MCF 10A (cell line): ENCODE measurements at regions not wholly inside any gene's neighbourhood (a gene's known extent, or its start where the extent isn't known, plus 50 kb on each side); places are given as distances from the start of the nearest gene placed in this dataset.

Experiments
- BruUV-seq: library from RNA; stranded (reverse); fragments of 400-500 nt; replicated peaks from 2 replicates; lab custom pipeline; 2021; lab: Mats Ljungman, UMichigan
- CTCF ChIA-PET: fragments of 300-600 bp; sonication (Branson Sonifier 250); formaldehyde crosslinking; extraction: SDS; loops from one replicate; lab custom pipeline; 2021; ENCODE audit warnings: antibody characterized with exemption, inconsistent platforms; lab: Yijun Ruan, JAX
- POLR2A ChIA-PET: fragments of 300-600, 350-650 bp; sonication (Branson Sonifier 250); formaldehyde crosslinking; extraction: SDS; loops from one replicate; lab custom pipeline; 2020; ENCODE audit warnings: antibody characterized with exemption, inconsistent platforms; lab: Yijun Ruan, JAX
- DNase-seq: peaks from one replicate; pipeline ENCODE4 v3.0.0-alpha.2; 2018; ENCODE audit not compliant: unreplicated experiment
- H3K27ac Mint-ChIP-seq: one replicate; pipeline ENCODE4 v1.8.0; 2022; ENCODE audit warnings: mild to moderate bottlenecking, low read depth, mixed read lengths; ENCODE audit not compliant: unreplicated experiment
- H3K27me3 Mint-ChIP-seq: one replicate; pipeline ENCODE4 v1.8.0; 2022; ENCODE audit warnings: mixed read lengths; ENCODE audit not compliant: insufficient read depth, unreplicated experiment
- H3K36me3 Mint-ChIP-seq: one replicate; pipeline ENCODE4 v1.8.0; 2022; ENCODE audit warnings: mild to moderate bottlenecking, moderate library complexity, mixed read lengths; ENCODE audit not compliant: insufficient read depth, unreplicated experiment
- H3K4me1 Mint-ChIP-seq: one replicate; pipeline ENCODE4 v1.8.0; 2022; ENCODE audit warnings: mixed read lengths; ENCODE audit not compliant: insufficient read depth, unreplicated experiment
- H3K4me3 Mint-ChIP-seq: one replicate; pipeline ENCODE4 v1.8.0; 2022; ENCODE audit warnings: mild to moderate bottlenecking, moderate library complexity, mixed read lengths; ENCODE audit not compliant: unreplicated experiment
- H3K9me3 Mint-ChIP-seq: one replicate; pipeline ENCODE4 v1.8.0; 2022; ENCODE audit warnings: mixed read lengths; ENCODE audit not compliant: unreplicated experiment
- intact Hi-C: fragments of 100-400 bp; cut with micrococcal nuclease; formaldehyde crosslinking; loops from 2 replicates; pipeline ENCODE4 v1.14.1; 2022
- TF ChIP-seq, protein P1 (sequence below): fragments of 200-600 bp; IDR thresholded peaks from one replicate; pipeline ENCODE4 v1.8.0; 2022; ENCODE audit warnings: antibody characterized with exemption, mild to moderate bottlenecking; ENCODE audit not compliant: unreplicated experiment

DNA sequence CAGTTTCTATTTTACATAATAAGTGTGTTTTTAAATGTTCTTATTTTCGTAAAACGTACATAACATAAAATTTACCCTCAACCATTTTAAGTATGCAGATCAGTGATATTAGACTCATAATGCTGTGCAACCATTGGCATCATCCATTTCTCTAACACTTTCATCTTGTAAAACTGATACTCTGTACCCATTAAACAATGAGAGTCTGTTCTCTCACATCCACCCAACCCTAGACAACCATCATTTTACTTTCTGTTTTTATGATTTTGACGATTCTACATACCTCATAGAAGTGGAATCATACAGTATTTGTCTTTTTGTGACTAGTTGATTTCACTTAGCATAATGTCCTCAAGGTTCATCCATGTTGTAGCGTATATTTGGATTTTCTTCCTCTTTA is 140.4 kb downstream of the TINAG start:
- H3K27ac Mint-ChIP-seq, result no peak overlapping the region
- intact Hi-C loops, result no loop called here
- TF ChIP-seq, protein P1, sequence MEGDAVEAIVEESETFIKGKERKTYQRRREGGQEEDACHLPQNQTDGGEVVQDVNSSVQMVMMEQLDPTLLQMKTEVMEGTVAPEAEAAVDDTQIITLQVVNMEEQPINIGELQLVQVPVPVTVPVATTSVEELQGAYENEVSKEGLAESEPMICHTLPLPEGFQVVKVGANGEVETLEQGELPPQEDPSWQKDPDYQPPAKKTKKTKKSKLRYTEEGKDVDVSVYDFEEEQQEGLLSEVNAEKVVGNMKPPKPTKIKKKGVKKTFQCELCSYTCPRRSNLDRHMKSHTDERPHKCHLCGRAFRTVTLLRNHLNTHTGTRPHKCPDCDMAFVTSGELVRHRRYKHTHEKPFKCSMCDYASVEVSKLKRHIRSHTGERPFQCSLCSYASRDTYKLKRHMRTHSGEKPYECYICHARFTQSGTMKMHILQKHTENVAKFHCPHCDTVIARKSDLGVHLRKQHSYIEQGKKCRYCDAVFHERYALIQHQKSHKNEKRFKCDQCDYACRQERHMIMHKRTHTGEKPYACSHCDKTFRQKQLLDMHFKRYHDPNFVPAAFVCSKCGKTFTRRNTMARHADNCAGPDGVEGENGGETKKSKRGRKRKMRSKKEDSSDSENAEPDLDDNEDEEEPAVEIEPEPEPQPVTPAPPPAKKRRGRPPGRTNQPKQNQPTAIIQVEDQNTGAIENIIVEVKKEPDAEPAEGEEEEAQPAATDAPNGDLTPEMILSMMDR, result no peak
- H3K4me3 Mint-ChIP-seq, result no peak overlapping the region
- no peak for DNase-seq
- H3K9me3 Mint-ChIP-seq, result no peaks in the 10 kb centered on the region
- POLR2A ChIA-PET, result no interaction called here
- CTCF ChIA-PET, result no interaction called here
- no peaks in the 10 kb centered on the region for H3K36me3 Mint-ChIP-seq
- BruUV-seq, result no TSS peak
- H3K4me1 Mint-ChIP-seq, result peaks cover 5% of the 10 kb centered on the region
- no peaks in the 10 kb centered on the region for H3K27me3 Mint-ChIP-seq

DNA sequence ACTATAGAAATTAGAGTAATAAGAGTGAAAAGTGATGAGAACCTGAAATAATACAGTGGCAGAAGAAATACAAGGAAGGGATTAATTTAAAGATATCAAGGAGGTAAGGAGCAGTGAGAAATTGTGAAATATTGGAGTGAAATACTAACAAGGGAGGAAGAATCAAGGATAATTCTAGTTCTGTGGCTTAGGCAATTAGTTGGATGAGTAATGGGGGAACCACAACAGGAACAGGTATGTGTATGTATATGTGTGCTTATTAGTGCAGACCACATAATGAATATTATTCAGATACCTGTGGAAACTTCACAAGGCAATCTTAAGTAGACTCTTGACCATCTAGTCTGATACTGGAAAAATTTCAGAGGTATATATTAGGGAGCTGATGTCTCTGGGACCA is 143.3 kb downstream of the TINAG start:
- no peak for DNase-seq

GRCh38 chr6:54463354-54464024 is 155.2 kb downstream of the TINAG start:
- no peaks in the 10 kb centered on the region for H3K27me3 Mint-ChIP-seq
- intact Hi-C loops, result no loop called here
- H3K4me3 Mint-ChIP-seq, result no peak overlapping the region
- H3K36me3 Mint-ChIP-seq, result no peaks in the 10 kb centered on the region
- no peaks in the 10 kb centered on the region for H3K4me1 Mint-ChIP-seq
- no peak for DNase-seq
- CTCF ChIA-PET, result no interaction called here
- no TSS peak for BruUV-seq
- H3K27ac Mint-ChIP-seq, result no peak overlapping the region
- TF ChIP-seq, protein P1, result no peak
- POLR2A ChIA-PET, result no interaction called here
- no peaks in the 10 kb centered on the region for H3K9me3 Mint-ChIP-seq

More for the DNA sequence above, 143.3 kb downstream of the TINAG start:
- no peak overlapping the region for H3K27ac Mint-ChIP-seq
- intact Hi-C loops, result no loop called here
- BruUV-seq, result no TSS peak
- TF ChIP-seq, protein P1, result no peak
- H3K4me3 Mint-ChIP-seq, result no peak overlapping the region
- CTCF ChIA-PET, result no interaction called here
- no peaks in the 10 kb centered on the region for H3K9me3 Mint-ChIP-seq
- H3K27me3 Mint-ChIP-seq, result no peaks in the 10 kb centered on the region
- peaks cover 5% of the 10 kb centered on the region for H3K4me1 Mint-ChIP-seq
- POLR2A ChIA-PET, result interaction anchor here (0.9 kb wide), 1 partner anchor 16 kb away, joined by 3 read pairs; no protein-coding TSS in a partner anchor
- H3K36me3 Mint-ChIP-seq, result no peaks in the 10 kb centered on the region

- no peak overlapping the region for H3K27ac Mint-ChIP-seq
- no peaks in the 10 kb centered on the region for H3K36me3 Mint-ChIP-seq
- H3K4me3 Mint-ChIP-seq, result no peak overlapping the region
- ChIA-PET CTCF (no interaction called here), POLR2A (interaction anchor here (0.6 to 0.7 kb wide), 2 partner anchors 103 to 119 kb away, joined by 3 to 4 read pairs; no protein-coding TSS in a partner anchor)
- H3K9me3 Mint-ChIP-seq, result no peaks in the 10 kb centered on the region
- DNase-seq, result no peak
- BruUV-seq, result no TSS peak
- no peaks in the 10 kb centered on the region for H3K27me3 Mint-ChIP-seq
- no peaks in the 10 kb centered on the region for H3K4me1 Mint-ChIP-seq
- intact Hi-C loops, result no loop called here
- TF ChIP-seq, protein P1, result no peak
Measured at GRCh38 chr6:54465649-54466300, 157.5 kb downstream of the TINAG start.
